Activated naive CD4-positive, alpha-beta T cell treated with anti-CD3 and anti-CD28 coated beads, Interleukin-2, amount 50 U/mL, for 24 hours (primary cell): ENCODE measurements at regions not wholly inside any gene's neighbourhood (a gene's known extent, or its start where the extent isn't known, plus 50 kb on each side); places are given as distances from the start of the nearest gene placed in this dataset.

Experiments
- H3K27ac Mint-ChIP-seq: one replicate; pipeline ENCODE4 v1.8.0; 2021; ENCODE audit warnings: mild to moderate bottlenecking, mixed read lengths
- H3K27me3 Mint-ChIP-seq: one replicate; pipeline ENCODE4 v1.8.0; 2021; ENCODE audit warnings: mixed read lengths
- H3K36me3 Mint-ChIP-seq: one replicate; pipeline ENCODE4 v1.8.0; 2021; ENCODE audit warnings: mixed read lengths
- H3K4me1 Mint-ChIP-seq: one replicate; pipeline ENCODE4 v1.8.0; 2021; ENCODE audit warnings: mixed read lengths
- H3K4me3 Mint-ChIP-seq: one replicate; pipeline ENCODE4 v1.8.0; 2021; ENCODE audit warnings: mild to moderate bottlenecking, mixed read lengths
- H3K9me3 Mint-ChIP-seq: one replicate; pipeline ENCODE4 v1.8.0; 2021; ENCODE audit warnings: mixed read lengths

GRCh38 chrX:95156566-95156965 lies 1482.6 kb downstream of the FAM133A start:
- Mint-ChIP-seq H3K36me3 (no peaks in the 10 kb centered on the region), H3K4me1 (no peaks in the 10 kb centered on the region), H3K27ac (no peak overlapping the region), H3K4me3 (no peak overlapping the region), H3K9me3 (no peaks in the 10 kb centered on the region), H3K27me3 (no peaks in the 10 kb centered on the region)
